ENCODE measurements at regions not wholly inside any gene's neighbourhood (a gene's known extent, or its start where the extent isn't known, plus 50 kb on each side); places are given as distances from the start of the nearest gene placed in this dataset.

DNA sequence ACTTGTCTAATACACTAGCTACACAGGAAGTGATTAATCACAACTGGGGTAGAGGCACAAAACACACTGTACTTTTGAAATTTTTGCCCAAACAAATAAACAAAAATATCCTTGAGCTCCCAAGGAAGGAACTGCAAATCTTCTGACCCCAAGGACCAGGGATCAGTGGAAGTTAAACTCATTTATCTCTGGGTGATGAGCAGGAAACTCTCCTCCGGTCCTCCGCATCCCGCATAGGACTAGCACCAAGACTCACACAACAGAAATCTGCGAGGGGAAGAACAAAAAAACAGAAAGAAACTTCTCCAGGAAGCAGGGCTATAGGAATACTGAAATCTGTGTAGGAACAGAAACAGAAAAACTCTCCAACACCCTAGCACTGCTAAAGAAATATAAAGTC lies 650.3 kb downstream of the DCDC2C start:
- TF ChIP-seq, protein P1, sequence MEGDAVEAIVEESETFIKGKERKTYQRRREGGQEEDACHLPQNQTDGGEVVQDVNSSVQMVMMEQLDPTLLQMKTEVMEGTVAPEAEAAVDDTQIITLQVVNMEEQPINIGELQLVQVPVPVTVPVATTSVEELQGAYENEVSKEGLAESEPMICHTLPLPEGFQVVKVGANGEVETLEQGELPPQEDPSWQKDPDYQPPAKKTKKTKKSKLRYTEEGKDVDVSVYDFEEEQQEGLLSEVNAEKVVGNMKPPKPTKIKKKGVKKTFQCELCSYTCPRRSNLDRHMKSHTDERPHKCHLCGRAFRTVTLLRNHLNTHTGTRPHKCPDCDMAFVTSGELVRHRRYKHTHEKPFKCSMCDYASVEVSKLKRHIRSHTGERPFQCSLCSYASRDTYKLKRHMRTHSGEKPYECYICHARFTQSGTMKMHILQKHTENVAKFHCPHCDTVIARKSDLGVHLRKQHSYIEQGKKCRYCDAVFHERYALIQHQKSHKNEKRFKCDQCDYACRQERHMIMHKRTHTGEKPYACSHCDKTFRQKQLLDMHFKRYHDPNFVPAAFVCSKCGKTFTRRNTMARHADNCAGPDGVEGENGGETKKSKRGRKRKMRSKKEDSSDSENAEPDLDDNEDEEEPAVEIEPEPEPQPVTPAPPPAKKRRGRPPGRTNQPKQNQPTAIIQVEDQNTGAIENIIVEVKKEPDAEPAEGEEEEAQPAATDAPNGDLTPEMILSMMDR (IDR thresholded peaks at IDR 0.05), result no peak
- no peak for TF ChIP-seq POLR2A (IDR thresholded peaks at IDR 0.05)

All from thyroid gland (tissue), 4 donors.